Heart right ventricle (tissue), 16 donors: ENCODE measurements at regions not wholly inside any gene's neighbourhood (a gene's known extent, or its start where the extent isn't known, plus 50 kb on each side); places are given as distances from the start of the nearest gene placed in this dataset.
A peak's percentile ranks its signal among the peaks of the same experiment; 100 is the strongest.
"Not testable (repeated sequence)": the region's sequence is repeated elsewhere in the genome, so short reads cannot be mapped to it uniquely, and the experiment has no call there.

ENCODE experiments used
- ATAC-seq, 8 donors: fragments of 200-7000 bp; cut with Tn5 transposase; one replicate each; pipeline ENCODE4 v1.9.1; 2020; ENCODE audit warnings: mild to moderate bottlenecking in 8 of 8, moderate library complexity in 8 of 8, moderate number of reproducible peaks in 1 of 8
- DNase-seq, 2 donors: peaks; one replicate each; pipeline ENCODE4 v3.0.0-alpha.2; 2020
- H3K27ac ChIP-seq, 10 donors: fragments of 200-600 bp; sonication (generic) in 2 of 10; one replicate each; pipeline versions ENCODE4 v1.5.0 to v1.8.0; 2020 to 2022; ENCODE audit warnings: mild to moderate bottlenecking in 3 of 10
- H3K27me3 ChIP-seq, 7 donors: fragments of 200-600 bp; one replicate each; pipeline ENCODE4 v1.8.0; 2021 to 2022; ENCODE audit warnings: mild to moderate bottlenecking in 2 of 7
- H3K36me3 ChIP-seq, 9 donors: fragments of 200-600 bp; sonication (generic) in 1 of 9; one replicate each; pipeline versions ENCODE4 v1.5.0 to v1.8.0; 2020 to 2022; ENCODE audit warnings: mild to moderate bottlenecking in 2 of 9
- H3K4me1 ChIP-seq, 9 donors: fragments of 200-600 bp; sonication (generic) in 1 of 9; one replicate each; pipeline versions ENCODE4 v1.5.0 to v1.8.0; 2020 to 2022; ENCODE audit warnings: mild to moderate bottlenecking in 4 of 9
- H3K4me3 ChIP-seq, 10 donors: fragments of 200-600 bp; sonication (generic) in 2 of 10; one replicate each; pipeline versions ENCODE4 v1.5.0 to v1.8.0; 2020 to 2022; ENCODE audit warnings: mild to moderate bottlenecking in 7 of 10, moderate library complexity in 2 of 10
- H3K9me3 ChIP-seq, 11 donors: fragments of 200-600 bp in 10 of 11; sonication (generic) in 2 of 11; one replicate each; pipeline versions ENCODE4 v1.5.0 to v1.8.0; 2013 to 2022; ENCODE audit warnings: mild to moderate bottlenecking in 2 of 11, control low read depth in 1 of 11, moderate library complexity in 1 of 11
- CTCF ChIP-seq, 9 donors: fragments of 200-600 bp; sonication (generic) in 2 of 9; IDR thresholded peaks; one replicate each; pipeline versions ENCODE4 v1.5.0 to v1.8.0; 2021 to 2022; ENCODE audit warnings: antibody characterized with exemption in 9 of 9, mild to moderate bottlenecking in 5 of 9, moderate library complexity in 1 of 9
- WGBS, 2 donors: extraction: QIAGEN DNeasy Blood & Tissue Kit; methylation state at CpG; one replicate each; pipeline ENCODE4 v1.1.7; 2013; ENCODE audit warnings: inconsistent platforms in 1 of 2; 5-methylcytosine and 5-hydroxymethylcytosine counted together
- intact Hi-C, 10 donors: fragments of 100-400 bp; cut with DNase I; formaldehyde crosslinking; loops; one replicate each; pipeline versions ENCODE4 v1.11.1 to v1.14.2; 2022
- donor health status: Arrhythmogenic right ventricular cardiomyopathy.
- donor health status: ischemic (EF 13 %, LVEDD 7.1; RV severe dilation, severe dysfunction).
- donor health status: healthy with polysubstance abuse.
- donor health status: DM: no; HTN: yes; CAD: no.
- donor health status: DM: no; HTN: no; CAD: no.
- donor health status: ischemic (EF 25% LVEDD 6.9; RV normal size, moderate dysfunction).
- donor health status: ischemic (EF 25% LVEDD 5.7; RV mildly dilated, moderate dysfunction).
- donor health status: healthy.
- donor health status: DM: yes; HTN: yes; CAD: no.
- donor health status: Ischemic cardiomyopathy.
- donor health status: ischemic (EF 35%, LVEDD 5.7; RV mildly dilated, moderate dysfunction).
- donor health status: nonischemic (EF 11% LVEDD 7.7; RV severe dilation, severe dysfunction).
- donor health status: DM: yes; HTN: yes; CAD: no.
- donor health status: PGD.
- donor health status: ischemic (EF 29% LVEDD 5.4; RV normal size, mild dysfunction).
- donor health status: nonischemic (EF 23%, LVEDD 6.1; RV moderate dilation, normal function).

- intact Hi-C loops, result no loop called here
- Histone ChIP-seq H3K27ac (peak overlapping the region in 1 of 10 donors; percentile 19), H3K36me3 (no peaks in the 10 kb centered on the region), H3K27me3 (no peaks in the 10 kb centered on the region), H3K9me3 (no peaks in the 10 kb centered on the region), H3K4me1 (peaks cover 0 to 43% (median 10%) of the 10 kb centered on the region in 9 donors), H3K4me3 (no peak overlapping the region)
- DNase-seq, result no peak
- no peak for TF ChIP-seq CTCF (IDR thresholded peaks at IDR 0.05)
- WGBS, 2 donors, result 79% methylated on average over 16 of the region's 16 CpGs
- ATAC-seq, result no peak
These were observed 63.7 kb upstream of the PTPN1 start for GRCh38 chr20:50446351-50447101.

GRCh38 chr20:50447102-50447804, 62.9 kb upstream of the PTPN1 start:
- no peaks in the 10 kb centered on the region for H3K27me3 ChIP-seq

GRCh38 chr20:50447817-50448216, 62.4 kb upstream of the PTPN1 start:
- ATAC-seq, result no peak
- Histone ChIP-seq H3K27ac (no peak overlapping the region), H3K36me3 (no peaks in the 10 kb centered on the region), H3K4me3 (no peak overlapping the region), H3K9me3 (no peaks in the 10 kb centered on the region), H3K4me1 (peaks cover 0 to 37% (median 13%) of the 10 kb centered on the region in 9 donors), H3K27me3 (no peaks in the 10 kb centered on the region)
- DNase-seq, result no peak
- WGBS, 2 donors, result 92 to 96% methylated on average over 7 of the region's 7 CpGs
- intact Hi-C loops, result no loop called here
- TF ChIP-seq CTCF (IDR thresholded peaks at IDR 0.05), result no peak

More at GRCh38 chr20:50447102-50447804, 62.9 kb upstream of the PTPN1 start:
- no peak for TF ChIP-seq CTCF (IDR thresholded peaks at IDR 0.05)
- intact Hi-C loops, result no loop called here
- no peaks in the 10 kb centered on the region for H3K36me3 ChIP-seq
- WGBS, 2 donors, result 89 to 92% methylated on average over 6 of the region's 6 CpGs
- DNase-seq (no peak), ATAC-seq (no peak)
- peak overlapping the region in 1 of 10 donors; percentile 19 for H3K27ac ChIP-seq
- H3K4me1 ChIP-seq, result peaks cover 0 to 38% (median 13%) of the 10 kb centered on the region in 9 donors
- no peaks in the 10 kb centered on the region for H3K9me3 ChIP-seq
- H3K4me3 ChIP-seq, result no peak overlapping the region

- H3K4me1 ChIP-seq, result peaks cover 0 to 37% (median 13%) of the 10 kb centered on the region in 9 donors
- H3K9me3 ChIP-seq, DNase-seq, H3K4me3 ChIP-seq, ATAC-seq, H3K27ac ChIP-seq, H3K27me3 ChIP-seq, H3K36me3 ChIP-seq, intact Hi-C loops: not testable (repeated sequence)
- WGBS, 2 donors, result 90% methylated on average over 10 of the region's 10 CpGs
These were observed 61.4 kb upstream of the PTPN1 start for GRCh38 chr20:50448625-50449403.
